Peyer's patch (tissue), 4 donors: ENCODE measurements at regions not wholly inside any gene's neighbourhood (a gene's known extent, or its start where the extent isn't known, plus 50 kb on each side); places are given as distances from the start of the nearest gene placed in this dataset.

ENCODE experiments used
- POLR2A ChIP-seq, 2 donors: fragments of 450-650 bp; IDR thresholded peaks; one replicate each; pipeline ENCODE4 v1.5.1; 2017; ENCODE audit warnings: antibody characterized with exemption in 2 of 2, mild to moderate bottlenecking in 2 of 2, moderate library complexity in 2 of 2
- TF ChIP-seq, protein P1 (sequence below), 6 experiments: fragments of 450-650 bp in 4 of 6; fragments of 200-600 bp in 2 of 6; sonication (generic) in 1 of 6; IDR thresholded peaks; one replicate each; pipeline ENCODE4 v1.5.1; 2017 to 2019; ENCODE audit warnings: antibody characterized with exemption in 6 of 6, mild to moderate bottlenecking in 3 of 6, moderate library complexity in 1 of 6

DNA sequence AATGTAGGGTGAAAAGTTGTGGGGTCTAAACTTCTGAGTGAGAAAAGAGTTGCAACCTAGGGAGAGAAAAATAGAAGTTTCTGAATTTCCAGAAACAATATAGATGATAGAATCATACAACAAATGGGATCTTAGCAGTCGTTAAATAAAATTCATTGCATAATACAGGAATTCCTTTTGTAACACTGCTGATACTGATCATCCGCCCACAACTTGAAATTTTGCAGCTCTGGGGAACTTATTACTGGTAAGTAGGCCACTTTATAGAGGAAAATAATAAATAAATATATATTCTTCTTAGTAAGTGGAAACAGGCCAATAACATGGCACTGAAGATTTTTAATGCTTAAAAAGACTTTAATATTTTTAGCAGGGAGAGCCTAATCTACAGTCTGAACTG is 81.9 kb upstream of the SMIM30 start:
- TF ChIP-seq, protein P1, sequence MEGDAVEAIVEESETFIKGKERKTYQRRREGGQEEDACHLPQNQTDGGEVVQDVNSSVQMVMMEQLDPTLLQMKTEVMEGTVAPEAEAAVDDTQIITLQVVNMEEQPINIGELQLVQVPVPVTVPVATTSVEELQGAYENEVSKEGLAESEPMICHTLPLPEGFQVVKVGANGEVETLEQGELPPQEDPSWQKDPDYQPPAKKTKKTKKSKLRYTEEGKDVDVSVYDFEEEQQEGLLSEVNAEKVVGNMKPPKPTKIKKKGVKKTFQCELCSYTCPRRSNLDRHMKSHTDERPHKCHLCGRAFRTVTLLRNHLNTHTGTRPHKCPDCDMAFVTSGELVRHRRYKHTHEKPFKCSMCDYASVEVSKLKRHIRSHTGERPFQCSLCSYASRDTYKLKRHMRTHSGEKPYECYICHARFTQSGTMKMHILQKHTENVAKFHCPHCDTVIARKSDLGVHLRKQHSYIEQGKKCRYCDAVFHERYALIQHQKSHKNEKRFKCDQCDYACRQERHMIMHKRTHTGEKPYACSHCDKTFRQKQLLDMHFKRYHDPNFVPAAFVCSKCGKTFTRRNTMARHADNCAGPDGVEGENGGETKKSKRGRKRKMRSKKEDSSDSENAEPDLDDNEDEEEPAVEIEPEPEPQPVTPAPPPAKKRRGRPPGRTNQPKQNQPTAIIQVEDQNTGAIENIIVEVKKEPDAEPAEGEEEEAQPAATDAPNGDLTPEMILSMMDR (IDR thresholded peaks at IDR 0.05): no peak
- no peak for TF ChIP-seq POLR2A (IDR thresholded peaks at IDR 0.05)
